VCaP (cell line): ENCODE measurements at regions not wholly inside any gene's neighbourhood (a gene's known extent, or its start where the extent isn't known, plus 50 kb on each side); places are given as distances from the start of the nearest gene placed in this dataset.

Experiments used
- H3K27ac ChIP-seq: fragments of 450-650 bp; 2 replicates; pipeline ENCODE4 v1.5.1; 2017
- CTCF ChIP-seq: fragments of 450-650 bp; conservative IDR thresholded peaks from 2 replicates; pipeline ENCODE4 v1.5.1; 2017; ENCODE audit warnings: mild to moderate bottlenecking, moderate library complexity

GRCh38 chr5:4777435-4777834, 362.7 kb upstream of the ADAMTS16 start:
- no peak for TF ChIP-seq CTCF
- no peak overlapping the region for H3K27ac ChIP-seq

GRCh38 chr5:4780633-4781032, 359.5 kb upstream of the ADAMTS16 start:
- H3K27ac ChIP-seq: no peak overlapping the region
- TF ChIP-seq CTCF: no peak

GRCh38 chr5:4781299-4781698, 358.8 kb upstream of the ADAMTS16 start:
- TF ChIP-seq CTCF: no peak
- no peak overlapping the region for H3K27ac ChIP-seq

- no peak overlapping the region for H3K27ac ChIP-seq
- no peak for TF ChIP-seq CTCF
These were observed 354.2 kb upstream of the ADAMTS16 start for GRCh38 chr5:4785971-4786370.

GRCh38 chr5:4797445-4797844, 342.7 kb upstream of the ADAMTS16 start:
- no peak overlapping the region for H3K27ac ChIP-seq
- no peak for TF ChIP-seq CTCF

- no peak for TF ChIP-seq CTCF
- H3K27ac ChIP-seq: no peak overlapping the region
These were observed 338.1 kb upstream of the ADAMTS16 start for GRCh38 chr5:4802044-4802443.

GRCh38 chr5:4804691-4805360, 335.3 kb upstream of the ADAMTS16 start:
- H3K27ac ChIP-seq: no peak overlapping the region
- TF ChIP-seq CTCF: no peak
